ENCODE measurements at regions not wholly inside any gene's neighbourhood (a gene's known extent, or its start where the extent isn't known, plus 50 kb on each side); places are given as distances from the start of the nearest gene placed in this dataset.

- no peak for TF ChIP-seq ZNF234 (CRISPR knock-in tag; conservative IDR thresholded peaks at IDR 0.05)
- no peak for TF ChIP-seq ARNT2 (CRISPR knock-in tag; IDR thresholded peaks at IDR 0.05; ENCODE audit: low read depth)
- no peak for TF ChIP-seq ZBTB49 (CRISPR knock-in tag; IDR thresholded peaks at IDR 0.05; ENCODE audit: borderline replicate concordance)
- TF ChIP-seq ZBTB7A (CRISPR knock-in tag; IDR thresholded peaks at IDR 0.05) = no peak
Observed at GRCh38 chr2:204299766-204300165, 245.5 kb upstream of the PARD3B start (continued).

- H2AFZ ChIP-seq (ENCODE audit: low read length) = no peak overlapping the region
- no peaks in the 10 kb centered on the region for H4K20me1 ChIP-seq (ENCODE audit: insufficient read depth, low read length)
- H3K27me3 ChIP-seq (ENCODE audit: control insufficient read depth in 1 of 2, insufficient read depth in 2 of 2, low read length in 2 of 2) = no peaks in the 10 kb centered on the region
- FAIRE-seq (no peak), ATAC-seq (no peak), DNase-seq (ENCODE audit: low spot score) (no peak)
- H3K79me2 ChIP-seq (ENCODE audit: insufficient read depth, low read length) = no peaks in the 10 kb centered on the region
- H3K4me3 ChIP-seq (replicated peaks in 1 of 3; ENCODE audit: insufficient read depth in 1 of 3, low read depth in 2 of 3, low read length in 3 of 3) = no peak overlapping the region
- WGBS (ENCODE audit: low lambda C conversion rate) = 45% methylated on average over 4 of the region's 4 CpGs
- peak; percentile 83 for TF ChIP-seq MAFF (IDR thresholded peaks at IDR 0.05; ENCODE audit: low read depth, low read length)
- TF ChIP-seq ZKSCAN5 (CRISPR knock-in tag; IDR thresholded peaks at IDR 0.05) = no peak
- peak; percentile 87 to 88 for TF ChIP-seq MAFK (conservative IDR thresholded peaks at IDR 0.05 in 1 of 2, IDR thresholded peaks at IDR 0.05 in 1 of 2; ENCODE audit: low read length in 2 of 2)
- no peak for TF ChIP-seq KDM1A (CRISPR knock-in tag; IDR thresholded peaks at IDR 0.05)
- in situ Hi-C loops (cut with HindIII; ENCODE audit: extremely low pct_ligation_motif_present, low pct_unique_long_range_greater_than_20kb) = no loop called here
- POLR2A ChIA-PET = no interaction called here
- H3K27ac ChIP-seq (ENCODE audit: extremely low read length, insufficient read depth, low read length) = no peak overlapping the region
- intact Hi-C loops (cut with micrococcal nuclease; ENCODE audit: unreplicated experiment) = no loop called here
- no TSS peak for BruUV-seq (replicated peaks)
- no peak overlapping the region for H3K4me2 ChIP-seq (ENCODE audit: low read depth, low read length)
- H3K9ac ChIP-seq (ENCODE audit: insufficient read depth, low read depth, low read length) = no peak overlapping the region
- H3K36me3 ChIP-seq (replicated peaks in 1 of 2; ENCODE audit: control insufficient read depth in 1 of 2, insufficient read depth in 2 of 2, low read length in 2 of 2) = no peaks in the 10 kb centered on the region
- CTCF ChIA-PET (ENCODE audit: low intra/inter-chr PET ratio, low total read pairs) = no interaction called here
- no peaks in the 10 kb centered on the region for H3K4me1 ChIP-seq (ENCODE audit: insufficient read depth, low read length)
- no peaks in the 10 kb centered on the region for H3K9me3 ChIP-seq (ENCODE audit: low read length)
Observed at GRCh38 chr2:204306667-204307066, 238.6 kb upstream of the PARD3B start.
